ENCODE measurements at regions not wholly inside any gene's neighbourhood (a gene's known extent, or its start where the extent isn't known, plus 50 kb on each side); places are given as distances from the start of the nearest gene placed in this dataset.

GRCh38 chr13:84430015-84430414 lies 547.7 kb upstream of the SLITRK1 start:
- TF ChIP-seq CTCF (conservative IDR thresholded peaks at IDR 0.05; ENCODE audit: low read depth in 2 of 2): no peak
- TF ChIP-seq EZH2 (IDR thresholded peaks at IDR 0.05; ENCODE audit: low read depth, unreplicated experiment): no peak
- TF ChIP-seq REST (IDR thresholded peaks at IDR 0.05; ENCODE audit: unreplicated experiment): no peak
- TF ChIP-seq NANOG (IDR thresholded peaks at IDR 0.05; ENCODE audit: borderline replicate concordance): no peak
- no peak for TF ChIP-seq EZH2phosphoT487 (IDR thresholded peaks at IDR 0.05; ENCODE audit: unreplicated experiment)
- TF ChIP-seq CREB1 (CRISPR knock-in tag; IDR thresholded peaks at IDR 0.05; ENCODE audit: low read depth): no peak
- TF ChIP-seq POLR2AphosphoS5 (IDR thresholded peaks at IDR 0.05; ENCODE audit: low read depth): no peak
